Medulla oblongata (tissue), 1 donor: ENCODE measurements at regions not wholly inside any gene's neighbourhood (a gene's known extent, or its start where the extent isn't known, plus 50 kb on each side); places are given as distances from the start of the nearest gene placed in this dataset.
A peak's percentile ranks its signal among the peaks of the same experiment; 100 is the strongest.

ENCODE experiments used
- DNase-seq: peaks from one replicate; pipeline ENCODE4 v3.0.0-alpha.2; 2015; ENCODE audit errors: extremely low spot score

- DNase-seq = no peak
Observed at GRCh38 chr9:84583866-84584265, 85.7 kb upstream of the NTRK2 start.

GRCh38 chr9:84586662-84587061 is 82.9 kb upstream of the NTRK2 start:
- no peak for DNase-seq

GRCh38 chr9:84587153-84587552 is 82.4 kb upstream of the NTRK2 start:
- DNase-seq = no peak

GRCh38 chr9:84589542-84589941 is 80.0 kb upstream of the NTRK2 start:
- no peak for DNase-seq

GRCh38 chr9:84590706-84591105 is 78.8 kb upstream of the NTRK2 start:
- no peak for DNase-seq

DNA sequence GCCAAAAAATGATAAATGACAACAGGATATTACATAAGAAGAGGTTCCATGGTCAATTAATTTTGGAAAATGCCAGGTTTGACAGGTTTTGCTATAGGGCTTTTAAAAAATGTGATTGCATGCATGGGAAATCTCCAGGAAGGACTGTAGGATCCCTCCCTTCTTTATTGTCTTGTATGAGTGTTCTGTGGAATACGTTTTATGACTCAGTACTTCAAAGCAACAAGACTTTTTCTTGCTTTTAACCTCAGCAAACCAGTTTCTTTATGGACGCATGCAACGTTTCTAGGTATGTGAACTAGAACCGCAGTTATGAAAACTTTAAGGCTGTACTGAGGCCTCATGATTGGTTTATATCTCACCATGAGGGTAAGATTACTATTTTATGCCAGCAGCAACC is 76.6 kb upstream of the NTRK2 start:
- DNase-seq = no peak

- DNase-seq = no peak
Observed at GRCh38 chr9:84593352-84593751, 76.2 kb upstream of the NTRK2 start.

- DNase-seq = peak; percentile 47
Observed at GRCh38 chr9:84597131-84597530, 72.4 kb upstream of the NTRK2 start.

DNA sequence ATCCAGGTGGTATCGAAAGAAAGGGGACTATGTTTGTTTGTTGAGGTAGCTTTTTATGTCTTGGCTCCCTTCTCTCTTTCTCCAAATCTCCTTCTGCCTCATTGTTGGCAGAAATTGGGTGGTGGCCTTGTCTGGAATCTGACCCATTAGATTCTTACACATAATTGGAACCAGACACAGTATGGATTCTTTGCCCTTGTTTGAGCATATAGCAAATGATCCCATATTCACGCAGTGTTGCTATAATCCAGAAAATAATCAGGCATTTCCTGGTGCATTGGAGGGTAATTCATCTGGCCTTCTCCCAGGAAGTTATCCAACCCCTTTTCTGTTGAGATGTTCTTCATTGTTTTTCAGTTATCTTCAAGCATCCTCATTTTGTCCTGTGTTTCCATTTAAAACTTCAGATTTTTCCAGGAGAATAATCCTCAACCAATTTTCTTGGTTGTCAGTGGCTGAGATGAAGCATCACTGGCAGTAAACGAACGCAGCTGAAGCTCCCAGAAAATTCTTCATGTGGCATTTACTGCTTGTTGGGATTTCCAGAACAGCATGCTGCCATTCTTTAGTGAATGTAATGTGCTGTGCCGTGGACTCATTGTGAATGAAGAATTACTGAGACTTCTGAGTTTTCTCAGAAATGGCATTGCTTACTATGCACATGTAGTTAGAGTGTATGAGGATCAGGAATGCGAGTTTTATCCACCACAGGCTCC is 70.5 kb upstream of the NTRK2 start:
- DNase-seq = no peak

- DNase-seq = no peak
Observed at GRCh38 chr9:84600739-84601138, 68.8 kb upstream of the NTRK2 start.

- no peak for DNase-seq
Observed at GRCh38 chr9:84604223-84604622, 65.3 kb upstream of the NTRK2 start.

GRCh38 chr9:84609779-84610178 is 59.8 kb upstream of the NTRK2 start:
- DNase-seq = no peak

DNA sequence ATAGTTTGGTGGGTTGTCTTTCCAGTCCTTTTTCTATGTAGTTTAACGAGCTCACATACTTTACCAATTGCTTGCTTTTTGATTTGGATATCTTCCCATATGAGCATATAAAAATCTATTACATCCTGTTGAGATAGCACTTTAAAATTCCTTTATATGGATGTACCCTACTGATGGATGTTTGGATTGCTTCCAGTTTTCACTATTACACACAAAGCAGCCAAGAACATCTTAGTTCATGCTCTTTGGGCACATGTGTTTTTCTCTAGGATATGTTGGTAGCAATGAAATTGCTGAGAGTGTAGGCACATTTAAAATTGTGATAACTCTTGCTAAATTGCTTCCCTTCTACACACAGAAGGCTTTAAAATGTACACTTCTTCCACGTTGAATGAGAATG is 56.1 kb upstream of the NTRK2 start:
- DNase-seq = no peak

DNA sequence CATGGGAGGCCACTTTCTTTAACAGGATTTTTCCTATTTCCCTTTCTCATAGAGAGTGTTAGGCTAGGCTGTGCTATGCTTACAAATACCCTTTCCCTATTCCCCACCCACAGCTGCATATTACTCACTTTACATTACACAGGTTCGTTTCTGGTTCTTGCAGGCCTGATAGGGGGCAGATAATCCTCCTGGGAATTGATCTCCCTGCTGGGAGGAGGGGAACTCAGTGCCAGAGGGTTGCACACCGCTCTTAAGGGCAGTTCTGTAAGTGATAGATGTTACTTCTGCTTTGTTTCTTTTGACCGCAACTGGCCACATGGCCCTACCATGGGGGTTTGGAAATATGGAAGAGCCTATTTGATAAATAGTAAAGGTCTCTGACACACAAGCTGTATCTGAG is 54.0 kb upstream of the NTRK2 start:
- no peak for DNase-seq

DNA sequence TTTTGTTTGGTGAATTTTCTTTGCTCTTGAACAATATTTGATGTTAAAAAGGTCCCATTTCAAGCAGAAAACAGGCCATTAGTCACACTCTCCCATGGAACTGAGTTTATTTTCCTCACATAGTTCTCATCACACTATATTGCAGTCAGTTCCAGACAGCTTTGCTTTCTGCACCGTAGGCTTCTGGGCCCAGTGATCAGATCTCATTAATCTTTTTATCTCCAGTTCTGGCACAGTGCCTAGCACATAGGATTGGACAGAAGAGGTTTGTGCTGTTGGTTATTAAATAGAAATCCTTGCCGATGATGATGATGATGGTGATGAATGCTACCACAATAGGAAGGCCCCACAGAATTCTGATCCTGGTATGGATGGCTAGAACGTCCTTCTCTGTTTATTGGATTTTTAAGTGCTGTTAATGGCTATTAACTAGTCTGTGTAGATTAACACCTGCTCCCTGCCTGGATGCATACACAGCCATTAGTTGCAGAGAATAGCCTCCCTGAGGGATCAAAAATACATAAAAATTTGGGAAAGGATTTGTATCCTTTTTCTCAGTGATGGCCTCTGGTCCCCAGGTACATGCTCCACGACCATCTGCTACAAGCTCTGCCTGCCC is 52.0 kb upstream of the NTRK2 start:
- no peak for DNase-seq
